ENCODE measurements at regions not wholly inside any gene's neighbourhood (a gene's known extent, or its start where the extent isn't known, plus 50 kb on each side); places are given as distances from the start of the nearest gene placed in this dataset.
"Not testable (repeated sequence)": the region's sequence is repeated elsewhere in the genome, so short reads cannot be mapped to it uniquely, and the experiment has no call there.

GRCh38 chr3:6491768-6492167, 369.1 kb upstream of the GRM7 start:
- Histone ChIP-seq H3K9ac (ENCODE audit: low read length) (no peak overlapping the region), H3K4me1 (ENCODE audit: insufficient read depth, low read length) (no peaks in the 10 kb centered on the region), H3K4me2 (ENCODE audit: low read length) (no peak overlapping the region), H3K27ac (ENCODE audit: low read depth, low read length) (no peak overlapping the region), H4K20me1 (ENCODE audit: insufficient read depth, low read length) (no peaks in the 10 kb centered on the region), H3K9me3 (ENCODE audit: insufficient read depth, low read depth, low read length) (no peaks in the 10 kb centered on the region), H3K4me3 (ENCODE audit: insufficient read depth, low read depth, low read length) (no peak overlapping the region), H3K36me3 (ENCODE audit: insufficient read depth, low read length) (no peaks in the 10 kb centered on the region), H2AFZ (ENCODE audit: low read depth, low read length) (no peak overlapping the region), H3K27me3 (ENCODE audit: insufficient read depth, low read length) (no peaks in the 10 kb centered on the region), H3K79me2 (ENCODE audit: insufficient read depth, low read length) (no peaks in the 10 kb centered on the region)
- DNase-seq (ENCODE audit: low read depth) (no peak), FAIRE-seq (no peak)
- no peaks in the 10 kb centered on the region for H3K36me3 Mint-ChIP-seq (ENCODE audit: low read depth, unreplicated experiment)
- H3K4me3 Mint-ChIP-seq (ENCODE audit: unreplicated experiment), result no peak overlapping the region
- peaks cover 2% of the 10 kb centered on the region for H3K9me3 Mint-ChIP-seq (ENCODE audit: unreplicated experiment)
- H3K4me1 Mint-ChIP-seq (ENCODE audit: low read depth, unreplicated experiment), result no peaks in the 10 kb centered on the region
- TF ChIP-seq CTCF (IDR thresholded peaks at IDR 0.05; ENCODE audit: insufficient read depth, low read depth, low read length), result no peak
- no peak for TF ChIP-seq EZH2 (IDR thresholded peaks at IDR 0.05; ENCODE audit: insufficient read depth, low read length)
- no peak overlapping the region for H3K27ac Mint-ChIP-seq (ENCODE audit: unreplicated experiment)
- no peaks in the 10 kb centered on the region for H3K27me3 Mint-ChIP-seq (ENCODE audit: low read depth, unreplicated experiment)

GRCh38 chr3:6492306-6492705, 368.6 kb upstream of the GRM7 start:
- H3K4me1 ChIP-seq (ENCODE audit: insufficient read depth, low read length), result no peaks in the 10 kb centered on the region
- Mint-ChIP-seq H3K27me3 (ENCODE audit: low read depth, unreplicated experiment) (no peaks in the 10 kb centered on the region), H3K36me3 (ENCODE audit: low read depth, unreplicated experiment) (no peaks in the 10 kb centered on the region), H3K27ac (ENCODE audit: unreplicated experiment) (no peak overlapping the region), H3K4me3 (ENCODE audit: unreplicated experiment) (no peak overlapping the region), H3K4me1 (ENCODE audit: low read depth, unreplicated experiment) (no peaks in the 10 kb centered on the region), H3K9me3 (ENCODE audit: unreplicated experiment) (peaks cover 2% of the 10 kb centered on the region)
- H2AFZ ChIP-seq (ENCODE audit: low read depth, low read length), result no peak overlapping the region
- no peak overlapping the region for H3K4me3 ChIP-seq (ENCODE audit: insufficient read depth, low read depth, low read length)
- no peaks in the 10 kb centered on the region for H3K36me3 ChIP-seq (ENCODE audit: insufficient read depth, low read length)
- FAIRE-seq, result no peak
- H3K9me3 ChIP-seq (ENCODE audit: insufficient read depth, low read depth, low read length), result no peaks in the 10 kb centered on the region
- DNase-seq (ENCODE audit: low read depth), result no peak
- no peaks in the 10 kb centered on the region for H4K20me1 ChIP-seq (ENCODE audit: insufficient read depth, low read length)
- no peaks in the 10 kb centered on the region for H3K79me2 ChIP-seq (ENCODE audit: insufficient read depth, low read length)
- H3K27ac ChIP-seq (ENCODE audit: low read depth, low read length), result no peak overlapping the region
- no peak overlapping the region for H3K4me2 ChIP-seq (ENCODE audit: low read length)
- no peak overlapping the region for H3K9ac ChIP-seq (ENCODE audit: low read length)
- no peaks in the 10 kb centered on the region for H3K27me3 ChIP-seq (ENCODE audit: insufficient read depth, low read length)
- TF ChIP-seq EZH2 (IDR thresholded peaks at IDR 0.05; ENCODE audit: insufficient read depth, low read length) (no peak), CTCF (IDR thresholded peaks at IDR 0.05; ENCODE audit: insufficient read depth, low read depth, low read length) (no peak)

- not testable (repeated sequence) for H3K9me3 Mint-ChIP-seq (ENCODE audit: unreplicated experiment); H3K4me3 ChIP-seq (ENCODE audit: insufficient read depth, low read depth, low read length); H3K4me3 Mint-ChIP-seq (ENCODE audit: unreplicated experiment); H3K27ac Mint-ChIP-seq (ENCODE audit: unreplicated experiment); H2AFZ ChIP-seq (ENCODE audit: low read depth, low read length); H3K79me2 ChIP-seq (ENCODE audit: insufficient read depth, low read length); H3K27me3 Mint-ChIP-seq (ENCODE audit: low read depth, unreplicated experiment); H3K27ac ChIP-seq (ENCODE audit: low read depth, low read length); H3K36me3 ChIP-seq (ENCODE audit: insufficient read depth, low read length); H4K20me1 ChIP-seq (ENCODE audit: insufficient read depth, low read length); H3K36me3 Mint-ChIP-seq (ENCODE audit: low read depth, unreplicated experiment); H3K9ac ChIP-seq (ENCODE audit: low read length); FAIRE-seq; H3K9me3 ChIP-seq (ENCODE audit: insufficient read depth, low read depth, low read length); DNase-seq (ENCODE audit: low read depth); H3K4me1 Mint-ChIP-seq (ENCODE audit: low read depth, unreplicated experiment); H3K4me2 ChIP-seq (ENCODE audit: low read length); H3K4me1 ChIP-seq (ENCODE audit: insufficient read depth, low read length); H3K27me3 ChIP-seq (ENCODE audit: insufficient read depth, low read length)
Measured at GRCh38 chr3:6498944-6499343, 362.0 kb upstream of the GRM7 start.
